ENCODE measurements at regions not wholly inside any gene's neighbourhood (a gene's known extent, or its start where the extent isn't known, plus 50 kb on each side); places are given as distances from the start of the nearest gene placed in this dataset.

- 63 to 69% methylated on average over 3 of the region's 3 CpGs for WGBS, 2 donors
- Histone ChIP-seq H3K27ac (no peak overlapping the region), H3K27me3 (peaks cover 0 to 3% (median 0%) of the 10 kb centered on the region in 7 donors), H3K9me3 (no peaks in the 10 kb centered on the region), H3K36me3 (no peaks in the 10 kb centered on the region), H3K4me3 (no peak overlapping the region), H3K4me1 (peaks cover 0 to 10% (median 0%) of the 10 kb centered on the region in 9 donors)
- ATAC-seq: no peak
- no peak for TF ChIP-seq CTCF (IDR thresholded peaks at IDR 0.05)
- intact Hi-C loops (cut with DNase I): no loop called here
- no peak for DNase-seq
Measured at GRCh38 chr1:212531267-212531666, 77.3 kb upstream of the ATF3 start.

- Histone ChIP-seq H3K27me3 (peaks cover 0 to 3% (median 0%) of the 10 kb centered on the region in 7 donors), H3K9me3 (peaks cover 0 to 3% (median 0%) of the 10 kb centered on the region in 11 donors), H3K4me3 (no peak overlapping the region), H3K27ac (no peak overlapping the region), H3K36me3 (no peaks in the 10 kb centered on the region), H3K4me1 (peaks cover 0 to 10% (median 0%) of the 10 kb centered on the region in 9 donors)
- DNase-seq: no peak
- intact Hi-C loops (cut with DNase I): no loop called here
- ATAC-seq: no peak
- 45 to 50% methylated on average over 1 of the region's 1 CpG for WGBS, 2 donors
- no peak for TF ChIP-seq CTCF (IDR thresholded peaks at IDR 0.05)
Measured at GRCh38 chr1:212531796-212532195, 76.8 kb upstream of the ATF3 start.

- Histone ChIP-seq H3K9me3 (peaks cover 0 to 12% (median 0%) of the 10 kb centered on the region in 11 donors), H3K36me3 (no peaks in the 10 kb centered on the region), H3K27me3 (peaks cover 0 to 3% (median 0%) of the 10 kb centered on the region in 7 donors), H3K27ac (no peak overlapping the region), H3K4me3 (no peak overlapping the region), H3K4me1 (peaks cover 0 to 10% (median 0%) of the 10 kb centered on the region in 9 donors)
- 73 to 80% methylated on average over 6 of the region's 6 CpGs for WGBS, 2 donors
- intact Hi-C loops (cut with DNase I): no loop called here
- ATAC-seq (no peak), DNase-seq (no peak)
- no peak for TF ChIP-seq CTCF (IDR thresholded peaks at IDR 0.05)
Measured at GRCh38 chr1:212532469-212533147, 76.0 kb upstream of the ATF3 start.

- ATAC-seq (no peak), DNase-seq (no peak)
- Histone ChIP-seq H3K4me3 (no peak overlapping the region), H3K27ac (no peak overlapping the region), H3K4me1 (peaks cover 0 to 10% (median 0%) of the 10 kb centered on the region in 9 donors), H3K9me3 (peaks cover 0 to 17% (median 0%) of the 10 kb centered on the region in 11 donors), H3K36me3 (no peaks in the 10 kb centered on the region), H3K27me3 (peaks cover 0 to 3% (median 0%) of the 10 kb centered on the region in 7 donors)
- WGBS, 2 donors: 88 to 94% methylated on average over 3 of the region's 3 CpGs
- intact Hi-C loops (cut with DNase I): no loop called here
- TF ChIP-seq CTCF (IDR thresholded peaks at IDR 0.05): no peak
Measured at GRCh38 chr1:212533148-212533517, 75.4 kb upstream of the ATF3 start.
